ENCODE measurements at regions not wholly inside any gene's neighbourhood (a gene's known extent, or its start where the extent isn't known, plus 50 kb on each side); places are given as distances from the start of the nearest gene placed in this dataset.

DNA sequence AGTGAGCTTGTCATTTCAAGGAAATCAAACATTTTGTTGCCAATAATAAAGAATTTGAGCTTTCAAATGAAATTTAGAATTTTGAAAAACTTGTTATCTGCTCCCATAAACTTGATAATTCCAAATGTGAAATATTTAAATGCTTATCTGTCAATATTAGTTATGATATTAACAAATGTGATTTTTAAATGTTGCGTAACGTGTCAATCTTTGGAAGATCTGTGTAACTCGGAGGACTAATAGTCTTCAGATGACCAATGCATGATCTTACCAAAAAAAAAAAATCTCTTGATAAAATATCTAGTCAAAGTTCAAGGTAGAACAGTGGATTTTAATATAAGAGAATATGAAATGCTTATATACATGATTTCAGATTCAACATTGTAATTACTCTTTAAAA lies 274.5 kb upstream of the HSF2 start:
- intact Hi-C loops (cut with micrococcal nuclease; ENCODE audit: unreplicated experiment), result no loop called here
- Histone ChIP-seq H3K4me3 (ENCODE audit: low read depth in 2 of 2, low read length in 2 of 2) (no peak overlapping the region), H3K27me3 (ENCODE audit: control insufficient read depth, insufficient read depth, low read length) (no peaks in the 10 kb centered on the region), H3K36me3 (ENCODE audit: control insufficient read depth, insufficient read depth, low read length) (no peaks in the 10 kb centered on the region), H3K9me3 (ENCODE audit: control insufficient read depth, insufficient read depth, low read depth, low read length) (peaks cover 5% of the 10 kb centered on the region; the same call in 1 of the 2 replicates), H3K27ac (ENCODE audit: low read length) (no peak overlapping the region), H3K4me1 (ENCODE audit: control insufficient read depth, insufficient read depth, low read length) (no peaks in the 10 kb centered on the region)
- DNase-seq (ENCODE audit: low read depth, low spot score) (no peak), ATAC-seq (no peak)
- ChIA-PET CTCF (no interaction called here), POLR2A (no interaction called here)
- BruUV-seq (replicated peaks), result no TSS peak
- in situ Hi-C loops (cut with HindIII; ENCODE audit: low pct_unique_long_range_greater_than_20kb, low sequenced_read_pairs), result no loop called here
- no peak for TF ChIP-seq TCF7L2 (IDR thresholded peaks at IDR 0.05; ENCODE audit: low read depth, low read length)

DNA sequence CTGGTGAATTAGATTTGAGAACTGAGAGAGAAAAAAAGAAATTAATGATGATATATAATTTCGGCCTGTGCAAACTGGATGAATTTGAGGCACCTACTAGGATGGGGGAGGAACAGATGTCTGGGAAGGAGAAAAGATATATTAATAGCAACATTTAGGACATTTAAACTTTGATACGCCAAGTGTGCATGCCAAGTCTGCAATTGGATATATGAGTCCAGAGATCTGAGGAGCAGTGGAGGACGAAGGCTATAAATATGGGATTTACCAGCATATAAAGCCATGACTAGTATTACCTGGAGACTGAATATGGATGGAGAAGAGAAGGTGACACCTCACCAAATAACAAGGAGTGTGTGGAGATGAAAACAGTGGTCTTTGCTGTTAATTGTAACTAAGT lies 272.6 kb upstream of the HSF2 start:
- DNase-seq (ENCODE audit: low read depth, low spot score) (no peak), ATAC-seq (no peak)
- CTCF ChIA-PET, result no interaction called here
- POLR2A ChIA-PET, result no interaction called here
- no TSS peak for BruUV-seq (replicated peaks)
- no peak overlapping the region for H3K4me3 ChIP-seq (ENCODE audit: low read depth in 2 of 2, low read length in 2 of 2)
- H3K36me3 ChIP-seq (ENCODE audit: control insufficient read depth, insufficient read depth, low read length), result no peaks in the 10 kb centered on the region; the same call in 1 of the 2 replicates
- TF ChIP-seq TCF7L2 (IDR thresholded peaks at IDR 0.05; ENCODE audit: low read depth, low read length) (no peak), SIN3A (IDR thresholded peaks at IDR 0.05; ENCODE audit: borderline replicate concordance, insufficient read depth, low read depth, low read length) (no peak), POLR2AphosphoS5 (IDR thresholded peaks at IDR 0.05; ENCODE audit: low read depth, low read length) (no peak)
- TF ChIP-seq, protein P1, sequence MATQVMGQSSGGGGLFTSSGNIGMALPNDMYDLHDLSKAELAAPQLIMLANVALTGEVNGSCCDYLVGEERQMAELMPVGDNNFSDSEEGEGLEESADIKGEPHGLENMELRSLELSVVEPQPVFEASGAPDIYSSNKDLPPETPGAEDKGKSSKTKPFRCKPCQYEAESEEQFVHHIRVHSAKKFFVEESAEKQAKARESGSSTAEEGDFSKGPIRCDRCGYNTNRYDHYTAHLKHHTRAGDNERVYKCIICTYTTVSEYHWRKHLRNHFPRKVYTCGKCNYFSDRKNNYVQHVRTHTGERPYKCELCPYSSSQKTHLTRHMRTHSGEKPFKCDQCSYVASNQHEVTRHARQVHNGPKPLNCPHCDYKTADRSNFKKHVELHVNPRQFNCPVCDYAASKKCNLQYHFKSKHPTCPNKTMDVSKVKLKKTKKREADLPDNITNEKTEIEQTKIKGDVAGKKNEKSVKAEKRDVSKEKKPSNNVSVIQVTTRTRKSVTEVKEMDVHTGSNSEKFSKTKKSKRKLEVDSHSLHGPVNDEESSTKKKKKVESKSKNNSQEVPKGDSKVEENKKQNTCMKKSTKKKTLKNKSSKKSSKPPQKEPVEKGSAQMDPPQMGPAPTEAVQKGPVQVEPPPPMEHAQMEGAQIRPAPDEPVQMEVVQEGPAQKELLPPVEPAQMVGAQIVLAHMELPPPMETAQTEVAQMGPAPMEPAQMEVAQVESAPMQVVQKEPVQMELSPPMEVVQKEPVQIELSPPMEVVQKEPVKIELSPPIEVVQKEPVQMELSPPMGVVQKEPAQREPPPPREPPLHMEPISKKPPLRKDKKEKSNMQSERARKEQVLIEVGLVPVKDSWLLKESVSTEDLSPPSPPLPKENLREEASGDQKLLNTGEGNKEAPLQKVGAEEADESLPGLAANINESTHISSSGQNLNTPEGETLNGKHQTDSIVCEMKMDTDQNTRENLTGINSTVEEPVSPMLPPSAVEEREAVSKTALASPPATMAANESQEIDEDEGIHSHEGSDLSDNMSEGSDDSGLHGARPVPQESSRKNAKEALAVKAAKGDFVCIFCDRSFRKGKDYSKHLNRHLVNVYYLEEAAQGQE (IDR thresholded peaks at IDR 0.05; ENCODE audit: insufficient read depth in 1 of 2, low read depth in 2 of 2, low read length in 1 of 2), result no peak
- TF ChIP-seq, protein P2, sequence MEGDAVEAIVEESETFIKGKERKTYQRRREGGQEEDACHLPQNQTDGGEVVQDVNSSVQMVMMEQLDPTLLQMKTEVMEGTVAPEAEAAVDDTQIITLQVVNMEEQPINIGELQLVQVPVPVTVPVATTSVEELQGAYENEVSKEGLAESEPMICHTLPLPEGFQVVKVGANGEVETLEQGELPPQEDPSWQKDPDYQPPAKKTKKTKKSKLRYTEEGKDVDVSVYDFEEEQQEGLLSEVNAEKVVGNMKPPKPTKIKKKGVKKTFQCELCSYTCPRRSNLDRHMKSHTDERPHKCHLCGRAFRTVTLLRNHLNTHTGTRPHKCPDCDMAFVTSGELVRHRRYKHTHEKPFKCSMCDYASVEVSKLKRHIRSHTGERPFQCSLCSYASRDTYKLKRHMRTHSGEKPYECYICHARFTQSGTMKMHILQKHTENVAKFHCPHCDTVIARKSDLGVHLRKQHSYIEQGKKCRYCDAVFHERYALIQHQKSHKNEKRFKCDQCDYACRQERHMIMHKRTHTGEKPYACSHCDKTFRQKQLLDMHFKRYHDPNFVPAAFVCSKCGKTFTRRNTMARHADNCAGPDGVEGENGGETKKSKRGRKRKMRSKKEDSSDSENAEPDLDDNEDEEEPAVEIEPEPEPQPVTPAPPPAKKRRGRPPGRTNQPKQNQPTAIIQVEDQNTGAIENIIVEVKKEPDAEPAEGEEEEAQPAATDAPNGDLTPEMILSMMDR (IDR thresholded peaks at IDR 0.05), result no peak
- peaks cover 5% of the 10 kb centered on the region; the same call in 1 of the 2 replicates for H3K9me3 ChIP-seq (ENCODE audit: control insufficient read depth, insufficient read depth, low read depth, low read length)
- in situ Hi-C loops (cut with HindIII; ENCODE audit: low pct_unique_long_range_greater_than_20kb, low sequenced_read_pairs) (no loop called here), intact Hi-C loops (cut with micrococcal nuclease; ENCODE audit: unreplicated experiment) (no loop called here)
- H3K4me1 ChIP-seq (ENCODE audit: control insufficient read depth, insufficient read depth, low read length), result no peaks in the 10 kb centered on the region
- no peak overlapping the region for H3K27ac ChIP-seq (ENCODE audit: low read length)
- H3K27me3 ChIP-seq (ENCODE audit: control insufficient read depth, insufficient read depth, low read length), result no peaks in the 10 kb centered on the region

DNA sequence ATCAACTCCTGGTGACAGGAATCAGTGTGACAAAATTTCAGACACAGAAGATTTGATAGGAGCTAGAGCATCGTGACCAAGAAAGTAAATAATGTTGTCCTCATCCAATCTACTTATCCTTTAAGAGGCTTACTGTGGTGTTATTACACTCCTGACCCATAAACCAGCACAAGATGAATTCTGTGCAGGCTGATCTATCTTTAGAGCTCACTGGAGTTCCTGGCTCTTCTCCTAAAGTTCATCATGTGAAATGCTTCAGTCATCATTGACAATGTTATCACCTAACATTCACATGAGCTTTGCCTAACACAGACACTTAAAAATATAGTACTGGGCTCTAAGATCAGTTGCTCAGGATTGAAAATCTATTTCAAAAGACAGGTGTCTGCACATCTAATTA lies 271.0 kb upstream of the HSF2 start:
- Histone ChIP-seq H3K9me3 (ENCODE audit: control insufficient read depth, insufficient read depth, low read depth, low read length) (no peaks in the 10 kb centered on the region), H3K27me3 (ENCODE audit: control insufficient read depth, insufficient read depth, low read length) (no peaks in the 10 kb centered on the region), H3K4me1 (ENCODE audit: control insufficient read depth, insufficient read depth, low read length) (no peaks in the 10 kb centered on the region), H3K4me3 (ENCODE audit: low read depth in 2 of 2, low read length in 2 of 2) (no peak overlapping the region), H3K27ac (ENCODE audit: low read length) (no peak overlapping the region), H3K36me3 (ENCODE audit: control insufficient read depth, insufficient read depth, low read length) (no peaks in the 10 kb centered on the region; the same call in 1 of the 2 replicates)
- intact Hi-C loops (cut with micrococcal nuclease; ENCODE audit: unreplicated experiment), result no loop called here
- no TSS peak for BruUV-seq (replicated peaks)
- in situ Hi-C loops (cut with HindIII; ENCODE audit: low pct_unique_long_range_greater_than_20kb, low sequenced_read_pairs), result no loop called here
- ChIA-PET CTCF (no interaction called here), POLR2A (no interaction called here)
- no peak for ATAC-seq
- TF ChIP-seq, protein P1 (IDR thresholded peaks at IDR 0.05; ENCODE audit: insufficient read depth in 1 of 2, low read depth in 2 of 2, low read length in 1 of 2), result no peak
- no peak for TF ChIP-seq TCF7L2 (IDR thresholded peaks at IDR 0.05; ENCODE audit: low read depth, low read length)
- no peak for TF ChIP-seq SIN3A (IDR thresholded peaks at IDR 0.05; ENCODE audit: borderline replicate concordance, insufficient read depth, low read depth, low read length)
- TF ChIP-seq, protein P2 (IDR thresholded peaks at IDR 0.05), result no peak
- TF ChIP-seq POLR2AphosphoS5 (IDR thresholded peaks at IDR 0.05; ENCODE audit: low read depth, low read length), result no peak
- DNase-seq (ENCODE audit: low read depth, low spot score), result no peak

Measured in Panc1 (cell line).